ENCODE measurements at regions not wholly inside any gene's neighbourhood (a gene's known extent, or its start where the extent isn't known, plus 50 kb on each side); places are given as distances from the start of the nearest gene placed in this dataset.

GRCh38 chr1:37238364-37239224 is 204.3 kb upstream of the GRIK3 start:
- no peak for TF ChIP-seq POLR2A (IDR thresholded peaks at IDR 0.05)
- TF ChIP-seq POLR2AphosphoS5 (IDR thresholded peaks at IDR 0.05): no peak
- no peak for TF ChIP-seq EP300 (IDR thresholded peaks at IDR 0.05)
- no peak for TF ChIP-seq CTCF (IDR thresholded peaks at IDR 0.05)
- peaks cover 0 to 8% (median 0%) of the 10 kb centered on the region in 3 donors for H3K9me3 ChIP-seq
- no peaks in the 10 kb centered on the region for H3K4me1 ChIP-seq
- ATAC-seq: no peak
- H3K4me3 ChIP-seq: no peak overlapping the region
- H3K27ac ChIP-seq: no peak overlapping the region
- peaks cover 72% of the 10 kb centered on the region for H3K27me3 ChIP-seq
- no peaks in the 10 kb centered on the region for H3K36me3 ChIP-seq
- whole genome bisulfite sequencing, 2 donors (ENCODE audit: low coverage in 1 of 2): 51 to 62% methylated on average over 5 to 8 of the region's 11 CpGs

- no peaks in the 10 kb centered on the region for H3K36me3 ChIP-seq
- TF ChIP-seq POLR2AphosphoS5 (IDR thresholded peaks at IDR 0.05): no peak
- TF ChIP-seq POLR2A (IDR thresholded peaks at IDR 0.05): no peak
- TF ChIP-seq EP300 (IDR thresholded peaks at IDR 0.05): no peak
- 54 to 62% methylated on average over 3 to 4 of the region's 4 CpGs for WGBS, 2 donors (ENCODE audit: low coverage in 1 of 2)
- H3K27ac ChIP-seq: no peak overlapping the region
- H3K4me3 ChIP-seq: no peak overlapping the region
- ATAC-seq: no peak
- no peaks in the 10 kb centered on the region for H3K4me1 ChIP-seq
- peaks cover 0 to 8% (median 0%) of the 10 kb centered on the region in 3 donors for H3K9me3 ChIP-seq
- H3K27me3 ChIP-seq: peaks cover 67% of the 10 kb centered on the region
Observed at GRCh38 chr1:37239225-37239740, 205.0 kb upstream of the GRIK3 start.

- peaks cover 0 to 3% (median 0%) of the 10 kb centered on the region in 3 donors for H3K9me3 ChIP-seq
- TF ChIP-seq EP300 (IDR thresholded peaks at IDR 0.05): no peak
- no peak for TF ChIP-seq POLR2A (IDR thresholded peaks at IDR 0.05)
- no peak for TF ChIP-seq CTCF (IDR thresholded peaks at IDR 0.05)
- no peak for TF ChIP-seq POLR2AphosphoS5 (IDR thresholded peaks at IDR 0.05)
- no peaks in the 10 kb centered on the region for H3K36me3 ChIP-seq
- no CpG with 5 or more reads among the region's 15 CpGs for WGBS, 2 donors (ENCODE audit: low coverage in 1 of 2)
- no peak overlapping the region for H3K4me3 ChIP-seq
- peaks cover 53% of the 10 kb centered on the region for H3K27me3 ChIP-seq
- no peak for ATAC-seq
- no peak overlapping the region for H3K27ac ChIP-seq
- H3K4me1 ChIP-seq: no peaks in the 10 kb centered on the region
Observed at GRCh38 chr1:37240897-37241296, 206.6 kb upstream of the GRIK3 start.

- Histone ChIP-seq H3K9me3 (no peaks in the 10 kb centered on the region), H3K27ac (no peak overlapping the region), H3K4me3 (no peak overlapping the region), H3K27me3 (peaks cover 62% of the 10 kb centered on the region), H3K36me3 (no peaks in the 10 kb centered on the region), H3K4me1 (no peaks in the 10 kb centered on the region)
- 59 to 65% methylated on average over 5 of the region's 5 CpGs for WGBS, 2 donors (ENCODE audit: low coverage in 1 of 2)
- no peak for ATAC-seq
- TF ChIP-seq CTCF (IDR thresholded peaks at IDR 0.05): no peak
- no peak for TF ChIP-seq EP300 (IDR thresholded peaks at IDR 0.05)
- TF ChIP-seq POLR2A (IDR thresholded peaks at IDR 0.05): no peak
- TF ChIP-seq POLR2AphosphoS5 (IDR thresholded peaks at IDR 0.05): no peak
Observed at GRCh38 chr1:37242501-37242900, 208.2 kb upstream of the GRIK3 start.

GRCh38 chr1:37243368-37244082 is 209.2 kb upstream of the GRIK3 start:
- H3K4me1 ChIP-seq: no peaks in the 10 kb centered on the region

More at GRCh38 chr1:37243368-37244082, 209.2 kb upstream of the GRIK3 start:
- Histone ChIP-seq H3K9me3 (no peaks in the 10 kb centered on the region), H3K36me3 (no peaks in the 10 kb centered on the region), H3K27ac (no peak overlapping the region), H3K27me3 (peaks cover 70% of the 10 kb centered on the region), H3K4me3 (no peak overlapping the region)
- no peak for TF ChIP-seq EP300 (IDR thresholded peaks at IDR 0.05)
- no peak for TF ChIP-seq CTCF (IDR thresholded peaks at IDR 0.05)
- TF ChIP-seq POLR2A (IDR thresholded peaks at IDR 0.05): no peak
- no peak for TF ChIP-seq POLR2AphosphoS5 (IDR thresholded peaks at IDR 0.05)
- 36 to 63% methylated on average over 3 to 8 of the region's 12 CpGs for WGBS, 2 donors (ENCODE audit: low coverage in 1 of 2)
- ATAC-seq: no peak
